GM21423 (cell line): ENCODE measurements at regions not wholly inside any gene's neighbourhood (a gene's known extent, or its start where the extent isn't known, plus 50 kb on each side); places are given as distances from the start of the nearest gene placed in this dataset.
"Not testable (repeated sequence)": the region's sequence is repeated elsewhere in the genome, so short reads cannot be mapped to it uniquely, and the experiment has no call there.

Experiments
- ATAC-seq: cut with Tn5 transposase; IDR thresholded peaks from one replicate; pipeline ENCODE4 v1.9.1; 2021; ENCODE audit warnings: mild to moderate bottlenecking, moderate library complexity; ENCODE audit not compliant: unreplicated experiment

- no peak for ATAC-seq
Observed at GRCh38 chr11:38089726-38090125, 1491.7 kb upstream of the RAG2 start.

- ATAC-seq: no peak
Observed at GRCh38 chr11:38060920-38061319, 1462.9 kb upstream of the RAG2 start.

GRCh38 chr11:38060136-38060535 lies 1462.1 kb upstream of the RAG2 start:
- no peak for ATAC-seq

DNA sequence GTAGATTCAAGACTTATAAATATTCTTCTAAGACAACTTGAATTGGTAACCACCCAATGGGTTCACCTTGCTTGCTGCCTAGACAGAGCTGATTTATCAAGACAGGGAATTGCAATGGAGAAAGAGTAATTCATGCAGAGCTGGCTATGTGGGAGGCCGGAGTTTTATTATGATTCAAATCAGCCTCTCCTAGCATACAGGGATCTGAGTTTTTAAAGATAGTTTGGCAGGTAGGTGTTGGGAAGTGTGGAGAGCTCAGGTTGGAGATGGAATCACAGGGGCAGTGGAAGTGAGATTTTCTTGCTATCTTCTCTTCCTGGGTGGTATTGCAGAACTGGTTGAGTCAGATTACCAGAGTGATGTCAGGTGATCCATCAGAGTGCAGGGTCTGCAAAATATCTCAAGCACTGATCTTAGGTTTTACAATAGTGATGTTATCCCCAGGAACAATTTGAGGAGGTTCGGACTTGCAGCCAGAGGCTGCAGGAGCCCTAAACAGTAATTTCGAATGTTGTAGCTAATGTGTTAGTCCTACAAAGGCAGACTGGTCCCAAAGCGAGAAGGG lies 1448.6 kb upstream of the RAG2 start:
- no peak for ATAC-seq

DNA sequence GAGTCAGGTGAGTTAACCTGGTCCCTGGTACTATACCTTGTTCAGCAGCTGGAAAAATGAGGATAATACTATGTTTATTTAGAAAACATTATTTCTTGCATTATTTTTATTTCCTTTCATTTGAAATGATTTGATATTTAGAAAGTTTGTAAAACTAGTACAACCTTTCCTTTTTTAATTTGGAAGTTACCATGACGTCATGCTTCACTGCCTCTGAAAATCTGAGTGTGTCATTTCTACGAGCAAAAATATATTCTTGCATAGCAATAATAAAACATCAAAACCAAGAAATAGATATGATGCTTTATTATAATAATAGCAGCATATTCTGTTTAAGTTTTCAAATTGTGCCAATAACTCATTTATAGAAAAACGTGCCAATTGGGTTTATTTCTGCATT lies 1445.0 kb upstream of the RAG2 start:
- ATAC-seq: no peak

DNA sequence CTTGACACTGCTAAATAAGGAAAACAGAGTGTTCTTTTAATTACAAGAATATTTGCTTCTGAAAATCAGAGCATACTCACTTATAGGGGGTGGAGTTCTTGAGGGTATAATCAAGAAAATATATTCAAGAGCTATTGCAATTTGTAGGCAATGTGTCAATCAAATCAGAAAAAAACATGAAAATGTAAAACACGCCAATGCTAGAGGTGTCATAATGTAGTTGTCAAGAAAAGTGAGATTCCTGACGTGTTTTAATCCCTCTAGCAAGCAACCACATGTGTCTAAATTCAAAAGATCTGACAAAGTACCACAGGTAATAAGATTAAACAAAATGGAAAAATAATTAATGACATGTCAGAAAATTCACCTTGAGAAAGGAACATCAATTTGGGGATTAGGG lies 1440.7 kb upstream of the RAG2 start:
- ATAC-seq: no peak

- no peak for ATAC-seq
Observed at GRCh38 chr11:38019072-38019775, 1421.2 kb upstream of the RAG2 start.

DNA sequence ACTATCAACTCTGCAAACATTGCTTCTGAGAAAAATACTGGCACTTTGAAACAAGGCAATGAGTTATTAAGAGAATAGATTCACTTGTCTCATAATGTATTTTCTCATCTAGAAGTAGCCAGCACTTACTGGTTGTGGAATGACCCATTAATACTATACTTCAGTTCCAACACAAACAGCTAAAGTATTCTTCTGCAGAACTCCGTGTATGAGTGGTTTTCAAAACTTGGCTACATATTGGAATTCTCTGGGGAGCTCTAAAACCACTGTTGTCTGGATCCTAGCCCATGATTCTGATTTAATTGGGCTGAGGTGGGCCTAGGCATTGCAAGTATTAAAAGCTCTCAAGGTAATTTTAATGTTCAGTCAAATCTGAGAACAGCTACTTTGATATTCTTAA lies 1416.4 kb upstream of the RAG2 start:
- ATAC-seq: no peak

- ATAC-seq: no peak
Observed at GRCh38 chr11:38013157-38013556, 1415.1 kb upstream of the RAG2 start.

- ATAC-seq: no peak
Observed at GRCh38 chr11:38011496-38011895, 1413.5 kb upstream of the RAG2 start.

DNA sequence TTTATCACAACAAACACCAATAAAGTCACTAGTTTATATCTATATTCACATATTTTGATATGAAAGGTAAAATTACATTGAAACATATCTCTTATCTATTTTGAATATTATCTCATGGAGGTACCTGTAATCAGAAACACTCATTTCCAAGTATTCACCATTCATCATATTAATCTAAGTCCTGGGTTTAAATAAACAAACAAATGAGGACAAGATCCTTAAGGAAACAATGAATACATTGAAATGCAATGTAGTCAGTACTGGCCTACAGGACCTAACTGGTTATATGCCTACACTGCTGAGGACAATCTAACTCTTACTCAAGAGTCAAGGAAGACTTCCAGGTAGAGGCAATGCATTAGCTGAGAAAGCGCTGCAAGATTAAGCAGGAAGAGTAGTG lies 1411.9 kb upstream of the RAG2 start:
- ATAC-seq: no peak

DNA sequence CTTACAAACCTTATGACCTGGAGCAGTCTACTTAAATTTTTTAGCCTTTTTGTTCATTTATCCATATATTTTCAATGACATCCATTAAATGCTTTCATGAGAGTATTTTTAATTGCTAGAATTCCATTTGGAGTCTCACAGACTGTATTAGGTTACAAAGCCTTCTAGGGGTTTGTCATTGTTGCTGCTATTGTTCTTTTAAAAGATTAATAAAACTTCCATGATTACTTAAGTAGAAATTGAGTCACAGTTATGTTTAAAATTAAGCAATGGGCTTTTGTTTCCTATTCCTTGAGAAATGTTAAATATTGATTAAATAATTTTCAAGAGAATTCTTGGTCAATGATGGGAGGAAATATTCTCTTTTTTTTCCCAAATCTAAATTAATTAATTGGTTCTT lies 1408.4 kb upstream of the RAG2 start:
- ATAC-seq: no peak

- ATAC-seq: no peak
Observed at GRCh38 chr11:38005597-38005996, 1407.6 kb upstream of the RAG2 start.

GRCh38 chr11:37999171-37999570 lies 1401.1 kb upstream of the RAG2 start:
- ATAC-seq: no peak

DNA sequence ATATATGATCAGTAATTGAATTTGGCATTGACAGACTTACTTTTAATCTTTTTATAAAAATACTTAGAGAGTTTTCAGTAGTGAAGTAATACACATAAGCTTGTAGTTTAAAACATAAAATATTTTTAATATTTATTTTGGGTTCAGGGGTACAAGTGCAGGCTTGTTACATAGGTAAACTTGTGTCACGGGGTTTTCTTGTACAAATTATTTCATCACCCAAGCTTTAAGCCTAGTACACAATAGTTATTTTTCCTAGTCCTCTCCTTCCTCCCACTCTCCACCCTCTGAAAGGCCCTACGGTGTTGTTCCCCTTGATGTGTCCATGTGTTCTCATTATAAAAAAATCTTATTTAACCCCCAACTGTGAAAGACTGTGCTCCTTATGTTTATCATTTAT lies 1397.8 kb upstream of the RAG2 start:
- no peak for ATAC-seq

GRCh38 chr11:37988031-37988430 lies 1390.0 kb upstream of the RAG2 start:
- no peak for ATAC-seq

- ATAC-seq: no peak
Observed at GRCh38 chr11:37984991-37985390, 1387.0 kb upstream of the RAG2 start.

- no peak for ATAC-seq
Observed at GRCh38 chr11:37978647-37979046, 1380.6 kb upstream of the RAG2 start.

DNA sequence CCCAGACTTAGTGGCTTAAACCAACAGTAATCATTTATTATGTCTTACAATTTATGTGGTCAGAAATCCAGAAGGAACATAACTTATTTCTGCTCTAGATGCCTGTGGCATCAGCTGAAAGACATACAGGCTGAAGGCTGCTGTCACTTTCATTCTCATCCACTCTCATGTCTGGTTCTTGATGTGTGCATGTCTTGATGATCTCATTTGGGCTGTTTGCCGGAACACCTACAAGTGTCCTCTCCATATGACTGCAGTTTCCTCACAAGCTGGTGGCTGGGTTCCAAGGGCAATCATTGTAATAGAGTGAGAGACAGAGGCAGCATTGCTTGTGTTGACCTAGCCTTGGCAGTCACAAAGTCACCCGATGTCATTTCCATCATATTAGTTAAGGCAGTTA lies 1375.9 kb upstream of the RAG2 start:
- ATAC-seq: no peak

DNA sequence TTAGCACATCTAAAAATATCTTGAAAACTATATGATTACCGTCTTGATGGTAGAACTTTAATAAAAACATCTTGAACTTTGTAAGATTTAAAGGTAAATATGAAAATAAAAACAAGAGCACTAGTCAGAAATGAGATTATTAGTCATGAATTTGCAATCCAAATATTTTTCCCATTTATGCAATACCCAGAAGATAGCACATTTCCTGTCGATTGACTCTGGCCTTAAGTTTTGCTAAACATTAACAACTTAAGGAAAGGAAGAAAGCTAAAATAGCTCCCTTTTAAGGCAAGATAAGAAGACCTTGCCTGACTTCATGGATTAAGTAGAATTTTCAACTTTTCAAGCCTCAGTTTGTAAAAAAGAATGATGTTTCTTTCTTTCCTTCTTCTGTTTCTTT lies 1374.7 kb upstream of the RAG2 start:
- no peak for ATAC-seq

GRCh38 chr11:37969336-37969735 lies 1371.3 kb upstream of the RAG2 start:
- ATAC-seq: not testable (repeated sequence)

DNA sequence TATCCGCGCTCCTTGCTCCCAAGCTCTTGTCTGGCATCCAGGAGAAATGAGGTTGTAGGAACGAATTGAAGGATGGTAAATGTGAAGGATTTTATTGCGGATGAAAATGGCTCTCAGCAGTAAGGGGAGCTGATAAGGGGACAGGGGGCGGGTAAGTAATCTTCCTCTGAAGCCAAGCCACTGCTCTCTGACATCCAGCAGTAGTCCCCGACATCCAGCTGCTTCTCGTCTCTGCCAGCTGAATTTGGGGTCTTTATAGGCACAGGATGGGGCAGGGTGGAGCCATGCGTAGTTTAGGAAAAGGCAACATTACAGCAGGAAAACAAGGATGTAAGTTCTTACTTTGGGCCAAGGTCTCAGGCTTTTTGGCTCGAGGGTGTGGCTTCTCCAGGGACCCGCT lies 1370.1 kb upstream of the RAG2 start:
- ATAC-seq: no peak

GRCh38 chr11:37967635-37968034 lies 1369.6 kb upstream of the RAG2 start:
- no peak for ATAC-seq
